AG09319 (cell line): ENCODE measurements at regions not wholly inside any gene's neighbourhood (a gene's known extent, or its start where the extent isn't known, plus 50 kb on each side); places are given as distances from the start of the nearest gene placed in this dataset.

ENCODE experiments used
- DNase-seq: peaks from one replicate; pipeline ENCODE4 v3.0.0-alpha.2; 2010; ENCODE audit warnings: low read depth; ENCODE audit errors: extremely low read depth
- CTCF ChIP-seq: IDR thresholded peaks from 2 replicates; pipeline ENCODE4 v1.5.1; 2011; ENCODE audit warnings: low read depth, mild to moderate bottlenecking, inconsistent platforms, low read length, moderate library complexity

GRCh38 chr2:195473862-195474261 lies 183.2 kb upstream of the SLC39A10 start:
- TF ChIP-seq CTCF = no peak
- no peak for DNase-seq

- TF ChIP-seq CTCF = no peak
Measured at GRCh38 chr2:195472501-195473234, 184.4 kb upstream of the SLC39A10 start.

GRCh38 chr2:195471807-195472206 lies 185.2 kb upstream of the SLC39A10 start:
- TF ChIP-seq CTCF = no peak
- no peak for DNase-seq

More at GRCh38 chr2:195472501-195473234, 184.4 kb upstream of the SLC39A10 start:
- no peak for DNase-seq

GRCh38 chr2:195471163-195471562 lies 185.9 kb upstream of the SLC39A10 start:
- DNase-seq = no peak
- no peak for TF ChIP-seq CTCF

- DNase-seq = no peak
- TF ChIP-seq CTCF = no peak
Measured at GRCh38 chr2:195470622-195471021, 186.4 kb upstream of the SLC39A10 start.

GRCh38 chr2:195468771-195469170 lies 188.3 kb upstream of the SLC39A10 start:
- DNase-seq = no peak
- no peak for TF ChIP-seq CTCF

- no peak for TF ChIP-seq CTCF
- DNase-seq = no peak
Measured at GRCh38 chr2:195466427-195466826, 190.6 kb upstream of the SLC39A10 start.
